K562 (cell line): ENCODE measurements at regions not wholly inside any gene's neighbourhood (a gene's known extent, or its start where the extent isn't known, plus 50 kb on each side); places are given as distances from the start of the nearest gene placed in this dataset.

Experiments used
- ATAC-seq: fragments of 200-7000 bp; cut with Tn5 transposase; 3 replicates; pipeline ENCODE4 v1.9.1; 2020; ENCODE audit warnings: moderate library complexity
- BruUV-seq: library from RNA; stranded (reverse); fragments of 400-500 nt; replicated peaks from 2 replicates; lab custom pipeline; 2021; lab: Mats Ljungman, UMichigan
- CTCF ChIA-PET: fragments of 300-600 bp; formaldehyde crosslinking; extraction: SDS; loops from one replicate; lab custom pipeline; 2021; ENCODE audit warnings: low intra/inter-chr PET ratio; lab: Yijun Ruan, JAX
- POLR2A ChIA-PET: fragments of 300-600, 350-650 bp; sonication (Branson Sonifier 250); formaldehyde crosslinking; extraction: SDS; loops from one replicate; lab custom pipeline; 2021; ENCODE audit warnings: antibody characterized with exemption, inconsistent platforms; lab: Yijun Ruan, JAX
- DNase-seq, 4 experiments: peaks; one replicate each; pipeline versions ENCODE4 v3.0.0 to v3.0.0-alpha.2; 2011 to 2018; ENCODE audit warnings: low spot score in 3 of 4, mixed read lengths in 3 of 4; ENCODE audit errors: extremely low read depth in 1 of 4
- FAIRE-seq: peaks from 2 replicates; lab custom pipeline; 2011; peaks lifted over from hg19 to GRCh38; lab: Jason Lieb, UNC
- H2AFZ ChIP-seq: 2 replicates; pipeline ENCODE4 v1.6.0; 2011; ENCODE audit warnings: low read depth, low read length, control low read depth, inconsistent platforms
- H3K27ac ChIP-seq: fragments of 200-600 bp; 3 replicates; pipeline ENCODE4 v1.8.0; 2011; ENCODE audit warnings: low read depth, mild to moderate bottlenecking, control low read depth, inconsistent platforms, low read length, moderate library complexity, mixed read lengths; ENCODE audit errors: extremely low read depth
- H3K27me3 ChIP-seq, 2 experiments: fragments of 300-600 bp in 1 of 2; 2 replicates in 1 of 2; 3 replicates in 1 of 2; pipeline versions ENCODE4 v1.6.0 to v1.8.0; 2011; ENCODE audit warnings: inconsistent platforms in 2 of 2, low read length in 2 of 2, mild to moderate bottlenecking in 1 of 2, mixed read lengths in 1 of 2, moderate library complexity in 1 of 2; ENCODE audit not compliant: control insufficient read depth in 2 of 2, insufficient read depth in 2 of 2
- H3K36me3 ChIP-seq: fragments of 300-600 bp; 3 replicates; pipeline ENCODE4 v1.8.0; 2011; ENCODE audit warnings: mild to moderate bottlenecking, low read length, inconsistent platforms; ENCODE audit not compliant: control insufficient read depth, insufficient read depth
- H3K4me1 ChIP-seq, 2 experiments: fragments of 200-600 bp in 1 of 2; replicated peaks in 1 of 2; 2 replicates in 1 of 2; 3 replicates in 1 of 2; pipeline versions ENCODE4 v1.5.1 to v1.8.0; 2011; ENCODE audit warnings: inconsistent platforms in 2 of 2, low read length in 2 of 2, mild to moderate bottlenecking in 1 of 2, mixed read lengths in 1 of 2, moderate library complexity in 1 of 2; ENCODE audit not compliant: control insufficient read depth in 2 of 2, insufficient read depth in 2 of 2
- H3K4me2 ChIP-seq: 2 replicates; pipeline ENCODE4 v1.6.1; 2011; ENCODE audit warnings: low read length, control low read depth, inconsistent platforms, mixed read lengths; ENCODE audit not compliant: insufficient read depth
- H3K4me3 ChIP-seq: fragments of 200-600 bp; sonication (generic), shearing (Covaris generic); 2 replicates; pipeline ENCODE4 v1.5.1; 2016; ENCODE audit warnings: control low read depth, inconsistent platforms
- H3K79me2 ChIP-seq: fragments of 200-600 bp; 3 replicates; pipeline ENCODE4 v1.8.0; 2011; ENCODE audit warnings: low read length, inconsistent platforms; ENCODE audit not compliant: control insufficient read depth, insufficient read depth
- H3K9ac ChIP-seq, 2 experiments: 2 replicates each; pipeline versions ENCODE4 v1.6.0 to v1.6.1; 2011; ENCODE audit warnings: low read depth in 2 of 2, low read length in 2 of 2, control low read depth in 1 of 2, inconsistent platforms in 1 of 2, mild to moderate bottlenecking in 1 of 2, mixed read lengths in 1 of 2; ENCODE audit not compliant: insufficient read depth in 1 of 2
- H3K9me1 ChIP-seq: one replicate; pipeline ENCODE4 v1.6.0; 2011; ENCODE audit warnings: inconsistent platforms, mild to moderate bottlenecking, low read length, moderate library complexity; ENCODE audit not compliant: control insufficient read depth, insufficient read depth
- H3K9me3 ChIP-seq: replicated peaks from 2 replicates; pipeline ENCODE4 v1.5.1; 2011; ENCODE audit warnings: low read depth, low read length, inconsistent platforms; ENCODE audit not compliant: control insufficient read depth, insufficient read depth
- H4K20me1 ChIP-seq: replicated peaks from 2 replicates; pipeline ENCODE4 v1.6.1; 2011; ENCODE audit warnings: low read length, inconsistent platforms, mixed read lengths; ENCODE audit not compliant: control insufficient read depth, insufficient read depth
- ILK ChIP-seq: fragments of 450-650 bp; IDR thresholded peaks from 2 replicates; pipeline ENCODE4 v1.6.1; 2016; ENCODE audit warnings: missing genetic modification characterization, low read depth, mild to moderate bottlenecking, missing compliant biosample characterization, moderate library complexity, borderline replicate concordance
- MAFF ChIP-seq: IDR thresholded peaks from 2 replicates; pipeline ENCODE4 v1.6.1; 2012; ENCODE audit warnings: low read length, improper control_type of control experiment
- MEIS2 ChIP-seq: fragments of 450-650 bp; IDR thresholded peaks from 2 replicates; pipeline ENCODE4 v1.6.1; 2014; ENCODE audit warnings: mild to moderate bottlenecking; ENCODE audit not compliant: partially characterized antibody
- SREBF2 ChIP-seq: sonication (generic); formaldehyde crosslinking; IDR thresholded peaks from 2 replicates; pipeline ENCODE4 v1.4.0; 2020; ENCODE audit warnings: mild to moderate bottlenecking, missing genetic modification reagents
- TCF7 ChIP-seq: sonication (generic); IDR thresholded peaks from 2 replicates; pipeline ENCODE4 v1.6.1; 2016; ENCODE audit warnings: antibody characterized with exemption, borderline replicate concordance
- WGBS: fragments of 100-300 bp; shearing (Covaris generic); methylation state at CpG from one replicate; pipeline ENCODE4 v1.1.6; 2016; ENCODE audit warnings: low coverage, mixed read lengths; ENCODE audit not compliant: insufficient coverage; ENCODE audit errors: missing lambda C conversion rate; 5-methylcytosine and 5-hydroxymethylcytosine counted together
- in situ Hi-C: fragments of 300-500 bp; cut with MboI; formaldehyde crosslinking; loops from 4 replicates; pipeline ENCODE4 v1.15.0; 2018; ENCODE audit warnings: inconsistent platforms, mixed read lengths
- intact Hi-C: fragments of 100-400 bp; cut with micrococcal nuclease; formaldehyde crosslinking; loops from 2 replicates; pipeline ENCODE4 v1.14.2; 2022
- TF ChIP-seq, protein P1 (sequence below): fragments of 450-650 bp; IDR thresholded peaks from 2 replicates; pipeline ENCODE4 v1.6.1; 2016; ENCODE audit warnings: antibody characterized with exemption

GRCh38 chr18:44060197-44060596 lies 620.5 kb upstream of the SETBP1 start:
- no peak for ATAC-seq
- no peaks in the 10 kb centered on the region for H3K79me2 ChIP-seq
- BruUV-seq: no TSS peak
- no peaks in the 10 kb centered on the region for H3K9me3 ChIP-seq
- no peak overlapping the region for H2AFZ ChIP-seq
- no peak overlapping the region for H3K4me2 ChIP-seq
- TF ChIP-seq SREBF2 (no peak), MEIS2 (no peak), TCF7 (no peak), MAFF (no peak), ILK (tag) (no peak)
- TF ChIP-seq, protein P1, sequence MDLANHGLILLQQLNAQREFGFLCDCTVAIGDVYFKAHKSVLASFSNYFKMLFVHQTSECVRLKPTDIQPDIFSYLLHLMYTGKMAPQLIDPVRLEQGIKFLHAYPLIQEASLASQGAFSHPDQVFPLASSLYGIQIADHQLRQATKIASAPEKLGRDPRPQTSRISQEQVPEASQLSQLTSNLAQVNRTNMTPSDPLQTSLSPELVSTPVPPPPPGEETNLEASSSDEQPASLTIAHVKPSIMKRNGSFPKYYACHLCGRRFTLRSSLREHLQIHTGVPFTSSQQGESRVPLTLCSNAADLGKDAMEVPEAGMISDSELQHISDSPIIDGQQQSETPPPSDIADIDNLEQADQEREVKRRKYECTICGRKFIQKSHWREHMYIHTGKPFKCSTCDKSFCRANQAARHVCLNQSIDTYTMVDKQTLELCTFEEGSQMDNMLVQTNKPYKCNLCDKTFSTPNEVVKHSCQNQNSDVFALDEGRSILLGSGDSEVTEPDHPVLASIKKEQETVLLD: no peak
- H3K4me3 ChIP-seq: no peak overlapping the region
- H3K36me3 ChIP-seq: no peaks in the 10 kb centered on the region
- CTCF ChIA-PET: no interaction called here
- H3K27me3 ChIP-seq: no peaks in the 10 kb centered on the region
- H3K27ac ChIP-seq: no peak overlapping the region
- H4K20me1 ChIP-seq: no peaks in the 10 kb centered on the region
- no peaks in the 10 kb centered on the region for H3K9me1 ChIP-seq
- no peak for FAIRE-seq
- DNase-seq: no peak
- intact Hi-C loops: no loop called here
- 0% methylated on average over 2 of the region's 3 CpGs for WGBS
- H3K9ac ChIP-seq: no peak overlapping the region
- H3K4me1 ChIP-seq: no peaks in the 10 kb centered on the region
- in situ Hi-C loops: no loop called here
- POLR2A ChIA-PET: no interaction called here
